Muscle of leg (tissue), 3 donors: ENCODE measurements at regions not wholly inside any gene's neighbourhood (a gene's known extent, or its start where the extent isn't known, plus 50 kb on each side); places are given as distances from the start of the nearest gene placed in this dataset.

ENCODE experiments used
- DNase-seq: peaks from one replicate; pipeline ENCODE4 v3.0.0; 2013
- H3K27ac ChIP-seq: one replicate; pipeline ENCODE4 v1.5.1; 2013; ENCODE audit warnings: mild to moderate bottlenecking, low read length, control low read depth
- H3K27me3 ChIP-seq: one replicate; pipeline ENCODE4 v1.6.1; 2013; ENCODE audit warnings: low read length; ENCODE audit not compliant: control insufficient read depth, insufficient read depth
- H3K36me3 ChIP-seq: one replicate; pipeline ENCODE4 v1.6.1; 2013; ENCODE audit warnings: low read length; ENCODE audit not compliant: control insufficient read depth, insufficient read depth
- H3K4me1 ChIP-seq: one replicate; pipeline ENCODE4 v1.6.1; 2013; ENCODE audit warnings: low read length; ENCODE audit not compliant: control insufficient read depth, insufficient read depth
- H3K4me3 ChIP-seq: one replicate; pipeline ENCODE4 v1.5.1; 2013; ENCODE audit warnings: low read length, control low read depth
- H3K9me3 ChIP-seq: replicated peaks from 2 replicates; pipeline ENCODE4 v1.6.1; 2013; ENCODE audit warnings: low read depth, low read length; ENCODE audit not compliant: control insufficient read depth
- WGBS: methylation state at CpG from one replicate; pipeline ENCODE4 v1.1.5; 2013; ENCODE audit warnings: missing lambda C conversion rate; ENCODE audit not compliant: insufficient coverage; 5-methylcytosine and 5-hydroxymethylcytosine counted together

DNA sequence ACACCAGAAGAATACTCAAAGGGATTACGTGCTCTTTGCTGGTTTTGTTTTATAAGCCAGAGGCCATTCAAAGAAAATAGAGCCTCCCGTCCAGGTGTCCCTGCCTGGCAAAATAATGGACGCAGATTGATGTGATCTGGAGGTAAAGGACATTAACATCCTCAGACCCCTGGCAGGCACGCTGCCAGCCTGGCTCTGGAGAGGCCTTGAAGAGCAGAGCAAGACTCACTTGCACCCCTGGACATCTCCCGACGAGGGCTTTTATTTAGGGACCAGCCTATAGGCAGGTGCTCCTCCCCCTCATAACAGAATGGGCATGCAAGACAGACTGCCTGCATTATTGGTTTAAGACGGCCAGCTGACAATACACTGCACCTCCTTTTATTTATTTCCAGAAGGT, 291.3 kb downstream of the BCL11A start:
- Histone ChIP-seq H3K9me3 (no peaks in the 10 kb centered on the region), H3K27ac (no peak overlapping the region), H3K27me3 (no peaks in the 10 kb centered on the region), H3K36me3 (no peaks in the 10 kb centered on the region), H3K4me1 (no peaks in the 10 kb centered on the region), H3K4me3 (no peak overlapping the region)
- WGBS, result 16% methylated on average over 6 of the region's 7 CpGs
- no peak for DNase-seq

DNA sequence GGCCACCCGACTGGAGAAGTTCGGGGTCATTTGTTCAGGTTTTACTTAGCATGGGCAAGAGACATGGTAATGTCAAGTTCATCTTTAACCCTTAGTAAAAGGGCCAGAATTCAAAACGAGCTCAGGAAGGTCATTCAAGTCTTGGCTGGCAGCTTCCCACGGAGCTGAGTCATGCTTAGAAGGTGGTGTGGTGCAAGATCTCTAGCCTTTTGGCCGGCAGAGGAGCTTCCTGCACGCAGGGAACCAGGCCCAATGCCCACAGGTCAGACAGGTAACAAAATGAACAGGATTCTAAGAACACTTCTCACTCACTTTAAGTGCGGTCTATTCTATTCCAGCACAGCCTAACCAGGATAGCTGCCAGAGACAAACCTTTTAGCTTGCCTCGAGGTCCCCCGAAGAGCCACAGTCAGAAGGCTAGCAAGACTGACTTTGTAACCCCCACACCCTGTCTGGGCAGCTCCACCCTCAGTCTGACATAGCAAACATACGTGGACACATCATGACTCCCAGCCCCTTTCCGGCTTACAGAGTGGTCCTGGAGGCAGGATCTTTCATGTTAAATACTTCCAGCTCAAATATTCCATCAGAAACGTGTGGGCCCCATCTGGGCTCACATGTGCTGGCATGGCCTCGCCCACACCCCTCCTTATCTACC, 292.7 kb downstream of the BCL11A start:
- Histone ChIP-seq H3K4me3 (no peak overlapping the region), H3K36me3 (no peaks in the 10 kb centered on the region), H3K27ac (no peak overlapping the region), H3K27me3 (no peaks in the 10 kb centered on the region), H3K9me3 (no peaks in the 10 kb centered on the region), H3K4me1 (no peaks in the 10 kb centered on the region)
- DNase-seq, result no peak
- WGBS, result 68% methylated on average over 10 of the region's 13 CpGs

DNA sequence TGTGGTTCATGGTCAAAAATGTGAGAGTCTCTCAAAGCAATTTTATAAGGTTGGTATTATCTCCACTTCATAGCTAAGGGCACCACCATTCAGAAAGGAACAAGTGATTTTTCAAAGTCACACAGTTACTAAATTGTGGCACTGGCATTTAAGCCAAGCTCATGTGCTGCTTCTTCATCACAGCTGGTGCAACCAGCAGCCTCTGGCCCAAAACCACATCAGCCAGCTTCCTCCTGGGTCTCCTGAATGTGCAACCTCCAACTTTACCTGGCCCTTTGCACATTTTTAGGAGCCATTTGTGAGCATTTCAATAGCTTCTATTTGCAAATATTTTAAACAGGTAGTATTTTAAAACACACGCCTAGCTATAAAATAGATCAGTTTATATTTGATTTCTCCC, 293.7 kb downstream of the BCL11A start:
- H3K4me1 ChIP-seq, result no peaks in the 10 kb centered on the region
- no peak overlapping the region for H3K4me3 ChIP-seq
- WGBS, result no CpG with 5 or more reads among the region's 1 CpG
- no peaks in the 10 kb centered on the region for H3K9me3 ChIP-seq
- no peaks in the 10 kb centered on the region for H3K27me3 ChIP-seq
- no peak overlapping the region for H3K27ac ChIP-seq
- H3K36me3 ChIP-seq, result no peaks in the 10 kb centered on the region
- no peak for DNase-seq

DNA sequence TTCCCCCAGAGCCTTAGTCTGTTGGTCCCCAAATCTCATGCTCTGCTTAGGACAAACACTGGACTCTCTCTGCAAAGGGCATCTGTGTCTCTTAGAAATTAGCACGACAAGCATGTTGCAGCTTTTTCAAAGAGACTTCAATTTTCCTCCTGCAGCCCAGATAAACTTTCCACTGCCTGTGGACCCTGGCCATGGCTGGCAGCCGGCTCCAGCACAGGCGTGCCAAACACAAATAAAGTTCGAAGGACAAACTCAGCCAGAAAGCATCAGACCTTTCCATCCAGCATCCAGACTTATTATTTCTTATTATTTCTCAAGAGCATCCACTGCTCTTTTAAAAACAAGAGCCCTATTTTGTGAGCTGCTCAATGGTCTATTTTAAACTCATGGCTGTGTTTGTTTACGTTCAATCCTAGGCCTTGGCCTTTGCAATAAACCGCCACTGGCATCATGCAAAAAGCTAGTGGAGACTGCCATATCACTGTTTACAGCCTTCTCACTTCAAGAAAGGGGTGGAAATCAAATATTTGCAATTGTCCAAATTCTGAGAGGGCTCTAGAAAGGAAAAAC, 300.8 kb downstream of the BCL11A start:
- whole genome bisulfite sequencing, result 36% methylated on average over 4 of the region's 6 CpGs
- no peaks in the 10 kb centered on the region for H3K27me3 ChIP-seq
- peak; percentile 58 for DNase-seq
- H3K36me3 ChIP-seq, result no peaks in the 10 kb centered on the region
- no peak overlapping the region for H3K27ac ChIP-seq
- no peaks in the 10 kb centered on the region for H3K9me3 ChIP-seq
- no peak overlapping the region for H3K4me3 ChIP-seq
- H3K4me1 ChIP-seq, result no peaks in the 10 kb centered on the region

DNA sequence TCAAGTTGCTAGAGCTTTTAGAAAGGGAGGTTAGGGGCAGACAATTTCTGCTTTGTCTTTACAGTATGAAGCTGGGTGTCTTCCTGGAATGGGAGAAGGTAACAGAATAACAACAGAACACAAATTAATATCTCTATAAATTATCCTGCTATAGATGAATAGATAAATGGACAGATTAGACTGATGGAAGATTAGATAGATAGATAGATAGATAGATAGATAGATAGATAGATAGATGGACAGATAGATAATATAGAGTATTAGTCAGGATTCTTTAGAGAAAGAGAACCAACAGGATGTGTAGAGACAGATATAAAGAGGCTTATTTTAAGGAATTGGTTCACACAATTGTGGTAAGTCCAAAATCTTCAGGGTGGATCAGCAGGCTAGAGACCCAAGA, 302.2 kb downstream of the BCL11A start:
- Histone ChIP-seq H3K4me3 (no peak overlapping the region), H3K27me3 (no peaks in the 10 kb centered on the region), H3K4me1 (no peaks in the 10 kb centered on the region), H3K27ac (no peak overlapping the region), H3K9me3 (no peaks in the 10 kb centered on the region), H3K36me3 (no peaks in the 10 kb centered on the region)
- no peak for DNase-seq

DNA sequence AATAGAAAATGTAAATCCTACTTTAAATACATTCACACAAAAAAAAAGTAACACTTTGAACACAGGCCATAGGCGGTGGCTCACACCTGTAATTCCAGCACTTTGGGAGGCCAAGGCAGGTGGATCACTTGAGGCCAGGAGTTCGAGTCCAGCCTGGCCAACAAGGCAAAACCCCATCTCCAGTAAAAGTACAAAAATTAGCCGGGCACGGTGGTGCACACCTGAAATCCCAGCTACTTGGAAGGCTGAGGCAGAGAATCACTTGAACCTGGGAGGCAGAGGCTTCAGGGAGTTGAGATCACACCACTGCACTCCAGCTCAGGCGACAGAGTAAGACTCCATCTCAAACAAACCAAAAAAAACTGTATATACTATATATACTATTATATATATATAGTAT, 303.6 kb downstream of the BCL11A start:
- no peaks in the 10 kb centered on the region for H3K27me3 ChIP-seq
- no peaks in the 10 kb centered on the region for H3K4me1 ChIP-seq
- H3K27ac ChIP-seq, result no peak overlapping the region
- no peaks in the 10 kb centered on the region for H3K9me3 ChIP-seq
- DNase-seq, result no peak
- no peak overlapping the region for H3K4me3 ChIP-seq
- H3K36me3 ChIP-seq, result no peaks in the 10 kb centered on the region
- WGBS, result 90% methylated on average over 2 of the region's 5 CpGs

DNA sequence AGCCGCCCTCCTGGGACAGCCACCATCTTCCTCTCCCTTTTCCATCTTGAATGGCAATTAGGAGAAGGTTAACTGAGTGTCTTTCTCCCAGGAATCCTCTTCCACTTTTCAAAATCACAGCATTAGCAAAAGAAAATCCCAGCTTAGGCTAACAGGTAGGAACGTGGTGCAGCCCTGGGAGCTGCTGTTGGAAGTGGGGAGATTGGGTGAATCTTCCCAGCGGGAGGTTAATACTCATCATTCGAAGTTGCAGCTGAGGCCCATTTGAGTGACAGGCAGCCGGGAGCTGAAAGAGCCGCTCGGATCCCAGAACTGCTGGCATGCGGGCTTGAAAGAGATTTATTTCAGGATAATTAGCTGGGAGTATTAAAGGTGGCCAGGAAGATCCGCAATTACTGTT, 306.0 kb downstream of the BCL11A start:
- H3K4me1 ChIP-seq, result no peaks in the 10 kb centered on the region
- 38% methylated on average over 3 of the region's 9 CpGs for WGBS
- no peak overlapping the region for H3K4me3 ChIP-seq
- no peaks in the 10 kb centered on the region for H3K36me3 ChIP-seq
- H3K27ac ChIP-seq, result no peak overlapping the region
- H3K9me3 ChIP-seq, result no peaks in the 10 kb centered on the region
- no peak for DNase-seq
- no peaks in the 10 kb centered on the region for H3K27me3 ChIP-seq

DNA sequence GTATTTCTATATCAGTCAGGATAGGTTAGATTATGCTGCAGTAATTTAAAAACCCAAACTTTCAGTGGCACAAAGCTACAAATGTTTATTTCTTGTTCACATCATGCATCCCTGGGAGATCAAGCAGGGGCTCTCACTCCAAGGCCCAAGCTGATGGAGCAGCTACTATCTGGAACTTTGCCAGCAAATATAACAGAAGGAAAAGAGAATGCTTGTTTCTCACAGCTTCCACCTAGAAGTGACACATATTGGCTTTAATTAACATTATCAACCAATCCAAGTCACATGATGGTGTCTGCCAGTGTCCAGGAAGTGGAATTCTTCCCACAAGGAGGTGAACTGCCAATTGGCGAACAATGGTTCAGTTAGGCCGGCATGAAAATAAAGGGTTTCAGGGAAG, 306.9 kb downstream of the BCL11A start:
- no peaks in the 10 kb centered on the region for H3K4me1 ChIP-seq
- DNase-seq, result no peak
- no peaks in the 10 kb centered on the region for H3K36me3 ChIP-seq
- H3K27me3 ChIP-seq, result no peaks in the 10 kb centered on the region
- WGBS, result no CpG with 5 or more reads among the region's 2 CpGs
- H3K9me3 ChIP-seq, result no peaks in the 10 kb centered on the region
- no peak overlapping the region for H3K4me3 ChIP-seq
- H3K27ac ChIP-seq, result no peak overlapping the region

DNA sequence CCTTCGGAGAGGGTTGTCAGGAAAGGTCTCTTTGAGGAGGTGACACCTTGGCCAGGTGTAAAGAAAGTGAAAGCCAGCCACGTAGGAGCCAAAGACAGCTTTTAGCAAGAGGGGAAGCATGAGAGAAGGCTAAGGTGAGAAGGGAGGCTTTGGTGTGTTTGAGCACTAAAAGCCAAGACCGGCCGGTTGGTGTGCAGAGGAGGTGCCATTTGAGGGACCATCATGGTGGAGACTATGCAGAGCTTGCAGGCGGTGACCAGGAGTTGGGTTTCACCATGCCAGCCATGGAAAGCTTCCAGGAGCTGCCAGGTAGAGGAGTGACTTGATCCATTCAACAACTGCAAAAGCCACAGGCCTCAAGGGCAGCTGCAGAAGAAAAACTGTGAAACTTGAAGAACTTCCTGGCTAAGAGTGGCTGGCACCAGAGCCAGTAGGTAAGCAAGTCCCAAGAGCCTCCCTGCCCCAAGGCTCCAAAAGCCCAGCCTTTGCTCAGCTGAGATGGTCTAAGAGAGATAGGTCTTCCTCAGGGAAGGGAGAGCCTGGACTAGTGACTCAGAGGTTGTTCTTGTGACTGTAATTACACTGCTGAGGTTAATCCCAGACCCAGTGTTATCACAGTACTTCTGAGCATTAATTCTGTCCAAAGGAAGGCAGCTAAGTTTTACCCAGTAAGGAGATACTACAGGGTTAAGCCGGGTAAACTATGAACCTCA, 319.0 kb downstream of the BCL11A start:
- no peak overlapping the region for H3K4me3 ChIP-seq
- peaks cover 2% of the 10 kb centered on the region for H3K9me3 ChIP-seq
- WGBS, result 82% methylated on average over 5 of the region's 6 CpGs

DNA sequence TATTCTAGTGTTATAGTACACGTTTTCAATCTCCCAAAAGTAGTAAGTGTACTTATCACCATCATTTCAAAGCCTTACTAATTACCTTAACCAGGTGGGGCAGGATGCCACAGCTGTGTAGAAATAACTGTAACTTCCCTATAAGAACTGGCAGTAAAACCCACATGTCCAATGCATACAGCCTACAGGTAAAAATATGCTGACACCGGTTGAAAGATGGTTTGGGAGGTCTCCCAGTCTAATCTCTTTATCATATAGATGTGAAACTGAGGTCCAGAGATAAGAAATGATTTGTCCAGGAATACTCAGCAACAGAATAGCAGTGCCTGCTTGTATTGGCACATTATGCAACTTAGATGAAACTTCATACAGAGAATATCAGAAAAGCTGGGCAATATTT, 322.9 kb downstream of the BCL11A start:
- WGBS, result no CpG with 5 or more reads among the region's 2 CpGs
- Histone ChIP-seq H3K36me3 (no peaks in the 10 kb centered on the region), H3K4me1 (no peaks in the 10 kb centered on the region)

More for the DNA sequence above, 319.0 kb downstream of the BCL11A start:
- no peaks in the 10 kb centered on the region for H3K4me1 ChIP-seq
- no peaks in the 10 kb centered on the region for H3K36me3 ChIP-seq
- no peaks in the 10 kb centered on the region for H3K27me3 ChIP-seq
- H3K27ac ChIP-seq, result no peak overlapping the region
- no peak for DNase-seq

More for the DNA sequence above, 322.9 kb downstream of the BCL11A start:
- Histone ChIP-seq H3K27ac (no peak overlapping the region), H3K4me3 (no peak overlapping the region), H3K27me3 (no peaks in the 10 kb centered on the region), H3K9me3 (peaks cover 2% of the 10 kb centered on the region)
- no peak for DNase-seq
